NB4 (cell line): ENCODE measurements at regions not wholly inside any gene's neighbourhood (a gene's known extent, or its start where the extent isn't known, plus 50 kb on each side); places are given as distances from the start of the nearest gene placed in this dataset.

Experiments
- DNase-seq: peaks from one replicate; pipeline ENCODE4 v3.0.0; 2010; ENCODE audit warnings: low read depth
- H3K4me3 ChIP-seq: one replicate; pipeline ENCODE4 v1.5.1; 2011; ENCODE audit warnings: mild to moderate bottlenecking, low read depth, low read length, moderate library complexity
- CTCF ChIP-seq: IDR thresholded peaks from one replicate; pipeline ENCODE4 v1.5.1; 2012; ENCODE audit warnings: low read depth, low read length
- MAX ChIP-seq: IDR thresholded peaks from 2 replicates; pipeline ENCODE4 v1.6.1; 2011; ENCODE audit warnings: low read depth, low read length
- MYC ChIP-seq: IDR thresholded peaks from 2 replicates; pipeline ENCODE4 v1.6.1; 2011; ENCODE audit warnings: low read depth, low read length
- POLR2A ChIP-seq: IDR thresholded peaks from 2 replicates; pipeline ENCODE4 v1.6.1; 2011; ENCODE audit warnings: mild to moderate bottlenecking; ENCODE audit not compliant: insufficient read length; ENCODE audit errors: extremely low read depth

GRCh38 chr17:70483624-70484023 lies 314.3 kb downstream of the KCNJ2 start:
- peak; percentile 2 for DNase-seq
- no peak for TF ChIP-seq CTCF
- TF ChIP-seq POLR2A: no peak
- TF ChIP-seq MYC: no peak
- TF ChIP-seq MAX: no peak
- H3K4me3 ChIP-seq: no peak overlapping the region

- TF ChIP-seq MAX (no peak), CTCF (no peak), MYC (no peak), POLR2A (no peak)
- H3K4me3 ChIP-seq: no peak overlapping the region
- DNase-seq: no peak
Measured at GRCh38 chr17:70484050-70484449, 314.7 kb downstream of the KCNJ2 start.

- no peak for DNase-seq
- TF ChIP-seq CTCF: no peak
- TF ChIP-seq MAX: no peak
- no peak for TF ChIP-seq POLR2A
- no peak for TF ChIP-seq MYC
- no peak overlapping the region for H3K4me3 ChIP-seq
Measured at GRCh38 chr17:70484496-70484895, 315.2 kb downstream of the KCNJ2 start.

GRCh38 chr17:70492368-70492767 lies 323.0 kb downstream of the KCNJ2 start:
- H3K4me3 ChIP-seq: no peak overlapping the region
- DNase-seq: no peak
- TF ChIP-seq MAX: no peak
- TF ChIP-seq POLR2A: no peak
- TF ChIP-seq MYC: no peak
- no peak for TF ChIP-seq CTCF

GRCh38 chr17:70493277-70493874 lies 324.0 kb downstream of the KCNJ2 start:
- no peak for TF ChIP-seq CTCF
- TF ChIP-seq MAX: no peak
- no peak for TF ChIP-seq POLR2A
- TF ChIP-seq MYC: no peak
- no peak overlapping the region for H3K4me3 ChIP-seq
- no peak for DNase-seq

- DNase-seq: no peak
- no peak overlapping the region for H3K4me3 ChIP-seq
- TF ChIP-seq MYC (no peak), CTCF (no peak), MAX (no peak), POLR2A (no peak)
Measured at GRCh38 chr17:70498631-70499030, 329.3 kb downstream of the KCNJ2 start.
